ENCODE measurements at regions not wholly inside any gene's neighbourhood (a gene's known extent, or its start where the extent isn't known, plus 50 kb on each side); places are given as distances from the start of the nearest gene placed in this dataset.
"Not testable (repeated sequence)": the region's sequence is repeated elsewhere in the genome, so short reads cannot be mapped to it uniquely, and the experiment has no call there.

GRCh38 chr1:145553795-145554194 lies 54.0 kb upstream of the GPR89A start:
- DNase-seq, result not testable (repeated sequence)

GRCh38 chr1:145545055-145545454 lies 62.7 kb upstream of the GPR89A start:
- no peak for DNase-seq

GRCh38 chr1:145541685-145542084 lies 66.1 kb upstream of the GPR89A start:
- not testable (repeated sequence) for DNase-seq

- DNase-seq, result not testable (repeated sequence)
Observed at GRCh38 chr1:145541246-145541645, 66.5 kb upstream of the GPR89A start.

- not testable (repeated sequence) for DNase-seq
Observed at GRCh38 chr1:145538118-145538882, 69.5 kb upstream of the GPR89A start.

GRCh38 chr1:145537003-145537402 lies 70.8 kb upstream of the GPR89A start:
- DNase-seq, result not testable (repeated sequence)

GRCh38 chr1:145535461-145535860 lies 72.3 kb upstream of the GPR89A start:
- not testable (repeated sequence) for DNase-seq

GRCh38 chr1:145528068-145528564 lies 79.7 kb upstream of the GPR89A start:
- DNase-seq, result not testable (repeated sequence)

- not testable (repeated sequence) for DNase-seq
Observed at GRCh38 chr1:145520159-145520558, 87.6 kb upstream of the GPR89A start.

- not testable (repeated sequence) for DNase-seq
Observed at GRCh38 chr1:145519302-145519701, 88.5 kb upstream of the GPR89A start.

- peak; percentile 29 for DNase-seq
Observed at GRCh38 chr1:145513017-145513416, 87.6 kb upstream of the NBPF20 start.

GRCh38 chr1:145508053-145508452 lies 82.7 kb upstream of the NBPF20 start:
- not testable (repeated sequence) for DNase-seq

GRCh38 chr1:145505663-145506647 lies 80.6 kb upstream of the NBPF20 start:
- not testable (repeated sequence) for DNase-seq

GRCh38 chr1:145504834-145505413 lies 79.5 kb upstream of the NBPF20 start:
- not testable (repeated sequence) for DNase-seq

- DNase-seq, result not testable (repeated sequence)
Observed at GRCh38 chr1:145504310-145504709, 78.9 kb upstream of the NBPF20 start.

GRCh38 chr1:145500251-145500650 lies 74.8 kb upstream of the NBPF20 start:
- not testable (repeated sequence) for DNase-seq

- DNase-seq, result not testable (repeated sequence)
Observed at GRCh38 chr1:145495077-145495871, 69.9 kb upstream of the NBPF20 start.

- DNase-seq, result not testable (repeated sequence)
Observed at GRCh38 chr1:145488193-145488933, 63.0 kb upstream of the NBPF20 start.

GRCh38 chr1:145487156-145487555 lies 61.8 kb upstream of the NBPF20 start:
- DNase-seq, result not testable (repeated sequence)

- not testable (repeated sequence) for DNase-seq
Observed at GRCh38 chr1:145484257-145484656, 58.9 kb upstream of the NBPF20 start.

- DNase-seq, result not testable (repeated sequence)
Observed at GRCh38 chr1:145482214-145482860, 56.9 kb upstream of the NBPF20 start.

Measured in COR-L47 (cell line).